ENCODE measurements at regions not wholly inside any gene's neighbourhood (a gene's known extent, or its start where the extent isn't known, plus 50 kb on each side); places are given as distances from the start of the nearest gene placed in this dataset.

DNA sequence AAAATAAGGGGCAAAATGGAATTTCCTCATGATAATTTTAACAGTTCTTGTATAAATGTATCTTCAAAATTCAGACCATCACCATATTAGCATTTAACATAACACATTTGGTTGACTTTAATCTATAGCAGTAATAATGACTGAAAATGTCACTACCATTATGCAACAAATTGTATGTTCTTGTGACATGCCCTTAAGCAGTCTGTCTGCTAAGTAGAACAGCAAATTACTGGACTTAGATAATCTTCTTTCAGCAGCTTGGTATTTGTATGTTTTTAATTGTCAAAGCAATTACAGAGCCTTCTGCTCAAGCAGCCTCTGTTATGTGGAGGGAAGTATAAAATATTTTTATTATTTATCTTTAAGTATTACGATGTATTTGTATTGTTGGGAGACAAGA, 214.3 kb upstream of the NXPH2 start:
- no peak overlapping the region for H3K4me3 ChIP-seq (ENCODE audit: low read length, poor library complexity, severe bottlenecking)

DNA sequence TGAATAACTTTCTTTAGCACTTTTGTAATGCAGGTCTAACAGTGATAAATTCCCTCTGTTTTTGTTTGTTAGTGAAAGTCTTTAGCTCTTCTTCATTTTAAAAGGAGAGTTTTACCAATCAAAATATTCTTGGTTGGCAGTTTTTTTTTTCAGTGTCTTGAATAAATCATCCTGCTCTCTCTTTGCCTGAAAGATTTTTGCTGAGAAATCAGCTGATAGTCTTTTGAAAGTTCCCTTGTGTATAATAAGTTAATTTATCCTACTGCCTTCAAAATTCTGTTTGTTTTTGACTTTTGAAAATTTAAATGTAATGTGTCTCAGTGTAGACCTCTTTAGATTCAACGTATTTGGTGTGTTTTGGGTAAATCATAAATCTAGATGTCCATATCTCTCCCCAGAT, 205.7 kb upstream of the NXPH2 start:
- H3K9ac ChIP-seq (ENCODE audit: low read depth, low read length, poor library complexity, severe bottlenecking): no peak overlapping the region

More for the DNA sequence above, 214.3 kb upstream of the NXPH2 start:
- Histone ChIP-seq H3K4me2 (ENCODE audit: low read depth, low read length, poor library complexity, severe bottlenecking) (no peak overlapping the region), H3F3A (ENCODE audit: low read depth) (no peaks in the 10 kb centered on the region), H3K9me3 (ENCODE audit: insufficient read depth, low read depth, low read length) (no peaks in the 10 kb centered on the region), H3K36me3 (ENCODE audit: insufficient read depth, low read length) (no peaks in the 10 kb centered on the region), H4K20me1 (ENCODE audit: insufficient read depth, low read length, poor library complexity, severe bottlenecking) (no peaks in the 10 kb centered on the region), H2AFZ (ENCODE audit: low read length) (no peak overlapping the region), H3K79me2 (ENCODE audit: insufficient read depth, low read length) (no peaks in the 10 kb centered on the region), H3K9me2 (replicated peaks; ENCODE audit: low read depth, low read length) (no peaks in the 10 kb centered on the region), H3K4me1 (ENCODE audit: insufficient read depth, low read length, poor library complexity, severe bottlenecking) (no peaks in the 10 kb centered on the region), H3K9ac (ENCODE audit: low read depth, low read length, poor library complexity, severe bottlenecking) (no peak overlapping the region), H3K27me3 (ENCODE audit: insufficient read depth, low read length, poor library complexity, severe bottlenecking) (no peaks in the 10 kb centered on the region)
- TF ChIP-seq EZH2phosphoT487 (IDR thresholded peaks at IDR 0.05; ENCODE audit: borderline replicate concordance): no peak
- TF ChIP-seq, protein P1, sequence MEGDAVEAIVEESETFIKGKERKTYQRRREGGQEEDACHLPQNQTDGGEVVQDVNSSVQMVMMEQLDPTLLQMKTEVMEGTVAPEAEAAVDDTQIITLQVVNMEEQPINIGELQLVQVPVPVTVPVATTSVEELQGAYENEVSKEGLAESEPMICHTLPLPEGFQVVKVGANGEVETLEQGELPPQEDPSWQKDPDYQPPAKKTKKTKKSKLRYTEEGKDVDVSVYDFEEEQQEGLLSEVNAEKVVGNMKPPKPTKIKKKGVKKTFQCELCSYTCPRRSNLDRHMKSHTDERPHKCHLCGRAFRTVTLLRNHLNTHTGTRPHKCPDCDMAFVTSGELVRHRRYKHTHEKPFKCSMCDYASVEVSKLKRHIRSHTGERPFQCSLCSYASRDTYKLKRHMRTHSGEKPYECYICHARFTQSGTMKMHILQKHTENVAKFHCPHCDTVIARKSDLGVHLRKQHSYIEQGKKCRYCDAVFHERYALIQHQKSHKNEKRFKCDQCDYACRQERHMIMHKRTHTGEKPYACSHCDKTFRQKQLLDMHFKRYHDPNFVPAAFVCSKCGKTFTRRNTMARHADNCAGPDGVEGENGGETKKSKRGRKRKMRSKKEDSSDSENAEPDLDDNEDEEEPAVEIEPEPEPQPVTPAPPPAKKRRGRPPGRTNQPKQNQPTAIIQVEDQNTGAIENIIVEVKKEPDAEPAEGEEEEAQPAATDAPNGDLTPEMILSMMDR (conservative IDR thresholded peaks at IDR 0.05; ENCODE audit: low read length): no peak

DNA sequence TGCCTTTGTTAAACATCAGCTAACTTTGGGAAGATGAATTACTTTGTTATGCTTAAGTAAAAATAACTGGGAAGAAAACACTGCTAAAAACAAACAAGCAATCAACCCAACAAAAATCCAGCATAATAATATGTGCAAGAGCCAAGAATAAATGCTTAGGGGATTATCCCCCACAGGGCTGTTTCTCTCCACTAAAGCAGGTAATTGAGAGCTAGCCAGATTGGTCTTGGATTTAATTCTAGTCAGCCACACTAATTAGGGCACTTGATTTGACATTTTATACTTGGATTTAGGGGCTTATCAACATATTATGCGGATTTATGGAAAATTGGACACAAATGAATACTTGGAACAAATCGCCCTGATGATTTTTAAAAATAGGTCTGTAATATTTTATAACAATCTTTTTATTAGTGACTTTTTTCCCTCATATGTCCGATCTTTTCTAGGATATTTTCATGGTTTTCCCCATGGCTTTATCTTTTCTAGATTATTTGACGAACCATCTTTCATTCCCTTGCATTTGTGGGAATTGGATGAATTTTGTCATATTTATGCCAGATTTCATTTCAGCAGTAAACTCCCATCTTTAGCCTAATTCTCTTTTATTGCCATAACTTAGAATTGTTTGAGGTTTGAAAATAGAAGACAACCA, 199.1 kb upstream of the NXPH2 start:
- TF ChIP-seq, protein P1 (conservative IDR thresholded peaks at IDR 0.05; ENCODE audit: low read length): no peak
- TF ChIP-seq EZH2phosphoT487 (IDR thresholded peaks at IDR 0.05; ENCODE audit: borderline replicate concordance): no peak
- Histone ChIP-seq H3K9ac (ENCODE audit: low read depth, low read length, poor library complexity, severe bottlenecking) (no peak overlapping the region), H2AFZ (ENCODE audit: low read length) (no peak overlapping the region), H3K4me2 (ENCODE audit: low read depth, low read length, poor library complexity, severe bottlenecking) (no peak overlapping the region), H3K36me3 (ENCODE audit: insufficient read depth, low read length) (no peaks in the 10 kb centered on the region), H3K4me3 (ENCODE audit: low read length, poor library complexity, severe bottlenecking) (no peak overlapping the region), H4K20me1 (ENCODE audit: insufficient read depth, low read length, poor library complexity, severe bottlenecking) (no peaks in the 10 kb centered on the region), H3K9me2 (replicated peaks; ENCODE audit: low read depth, low read length) (no peaks in the 10 kb centered on the region), H3K27me3 (ENCODE audit: insufficient read depth, low read length, poor library complexity, severe bottlenecking) (no peaks in the 10 kb centered on the region), H3K9me3 (ENCODE audit: insufficient read depth, low read depth, low read length) (no peaks in the 10 kb centered on the region), H3F3A (ENCODE audit: low read depth) (no peaks in the 10 kb centered on the region), H3K79me2 (ENCODE audit: insufficient read depth, low read length) (no peaks in the 10 kb centered on the region), H3K4me1 (ENCODE audit: insufficient read depth, low read length, poor library complexity, severe bottlenecking) (no peaks in the 10 kb centered on the region)

More for the DNA sequence above, 205.7 kb upstream of the NXPH2 start:
- no peaks in the 10 kb centered on the region for H3K27me3 ChIP-seq (ENCODE audit: insufficient read depth, low read length, poor library complexity, severe bottlenecking)
- no peaks in the 10 kb centered on the region for H3K9me2 ChIP-seq (replicated peaks; ENCODE audit: low read depth, low read length)
- H3F3A ChIP-seq (ENCODE audit: low read depth): no peaks in the 10 kb centered on the region
- no peaks in the 10 kb centered on the region for H3K36me3 ChIP-seq (ENCODE audit: insufficient read depth, low read length)
- no peaks in the 10 kb centered on the region for H3K4me1 ChIP-seq (ENCODE audit: insufficient read depth, low read length, poor library complexity, severe bottlenecking)
- H2AFZ ChIP-seq (ENCODE audit: low read length): no peak overlapping the region
- no peak overlapping the region for H3K4me2 ChIP-seq (ENCODE audit: low read depth, low read length, poor library complexity, severe bottlenecking)
- TF ChIP-seq, protein P1 (conservative IDR thresholded peaks at IDR 0.05; ENCODE audit: low read length): no peak
- TF ChIP-seq EZH2phosphoT487 (IDR thresholded peaks at IDR 0.05; ENCODE audit: borderline replicate concordance): no peak
- no peaks in the 10 kb centered on the region for H3K9me3 ChIP-seq (ENCODE audit: insufficient read depth, low read depth, low read length)
- H4K20me1 ChIP-seq (ENCODE audit: insufficient read depth, low read length, poor library complexity, severe bottlenecking): no peaks in the 10 kb centered on the region
- H3K79me2 ChIP-seq (ENCODE audit: insufficient read depth, low read length): no peaks in the 10 kb centered on the region
- no peak overlapping the region for H3K4me3 ChIP-seq (ENCODE audit: low read length, poor library complexity, severe bottlenecking)
